ENCODE measurements at regions not wholly inside any gene's neighbourhood (a gene's known extent, or its start where the extent isn't known, plus 50 kb on each side); places are given as distances from the start of the nearest gene placed in this dataset.

- DNase-seq (ENCODE audit: low spot score) = no peak
These were observed 127.2 kb upstream of the PRNP start for GRCh38 chr20:4559106-4559505.

- DNase-seq (ENCODE audit: low spot score) = no peak
These were observed 129.5 kb upstream of the PRNP start for GRCh38 chr20:4556781-4557180.

GRCh38 chr20:4555188-4555890, 130.9 kb upstream of the PRNP start:
- no peak for DNase-seq (ENCODE audit: low spot score)

- DNase-seq (ENCODE audit: low spot score) = no peak
These were observed 131.9 kb upstream of the PRNP start for GRCh38 chr20:4554346-4554745.

- no peak for DNase-seq (ENCODE audit: low spot score)
These were observed 134.1 kb upstream of the PRNP start for GRCh38 chr20:4552075-4552640.

GRCh38 chr20:4550740-4551139, 135.5 kb upstream of the PRNP start:
- no peak for DNase-seq (ENCODE audit: low spot score)

- no peak for DNase-seq (ENCODE audit: low spot score)
These were observed 136.5 kb upstream of the PRNP start for GRCh38 chr20:4549711-4550259.

- no peak for DNase-seq (ENCODE audit: low spot score)
These were observed 137.7 kb upstream of the PRNP start for GRCh38 chr20:4548552-4548951.

GRCh38 chr20:4546786-4547185, 139.5 kb upstream of the PRNP start:
- DNase-seq (ENCODE audit: low spot score) = no peak

- DNase-seq (ENCODE audit: low spot score) = no peak
These were observed 139.9 kb upstream of the PRNP start for GRCh38 chr20:4546342-4546741.

GRCh38 chr20:4545526-4545925, 140.7 kb upstream of the PRNP start:
- DNase-seq (ENCODE audit: low spot score) = no peak

- no peak for DNase-seq (ENCODE audit: low spot score)
These were observed 141.5 kb upstream of the PRNP start for GRCh38 chr20:4544765-4545164.

- DNase-seq (ENCODE audit: low spot score) = no peak
These were observed 144.0 kb upstream of the PRNP start for GRCh38 chr20:4542270-4542669.

- DNase-seq (ENCODE audit: low spot score) = no peak
These were observed 151.9 kb upstream of the PRNP start for GRCh38 chr20:4534315-4534714.

GRCh38 chr20:4533368-4534133, 152.7 kb upstream of the PRNP start:
- no peak for DNase-seq (ENCODE audit: low spot score)

GRCh38 chr20:4532772-4533171, 153.5 kb upstream of the PRNP start:
- no peak for DNase-seq (ENCODE audit: low spot score)

GRCh38 chr20:4524792-4525191, 161.5 kb upstream of the PRNP start:
- no peak for DNase-seq (ENCODE audit: low spot score)

GRCh38 chr20:4524307-4524706, 161.9 kb upstream of the PRNP start:
- no peak for DNase-seq (ENCODE audit: low spot score)

GRCh38 chr20:4522310-4522709, 163.9 kb upstream of the PRNP start:
- DNase-seq (ENCODE audit: low spot score) = no peak

- no peak for DNase-seq (ENCODE audit: low spot score)
These were observed 164.9 kb upstream of the PRNP start for GRCh38 chr20:4521170-4521968.

- no peak for DNase-seq (ENCODE audit: low spot score)
These were observed 166.7 kb upstream of the PRNP start for GRCh38 chr20:4519534-4519933.

- no peak for DNase-seq (ENCODE audit: low spot score)
These were observed 169.4 kb upstream of the PRNP start for GRCh38 chr20:4516876-4517275.

Data from SK-N-DZ (cell line).